ENCODE measurements at regions not wholly inside any gene's neighbourhood (a gene's known extent, or its start where the extent isn't known, plus 50 kb on each side); places are given as distances from the start of the nearest gene placed in this dataset.

DNA sequence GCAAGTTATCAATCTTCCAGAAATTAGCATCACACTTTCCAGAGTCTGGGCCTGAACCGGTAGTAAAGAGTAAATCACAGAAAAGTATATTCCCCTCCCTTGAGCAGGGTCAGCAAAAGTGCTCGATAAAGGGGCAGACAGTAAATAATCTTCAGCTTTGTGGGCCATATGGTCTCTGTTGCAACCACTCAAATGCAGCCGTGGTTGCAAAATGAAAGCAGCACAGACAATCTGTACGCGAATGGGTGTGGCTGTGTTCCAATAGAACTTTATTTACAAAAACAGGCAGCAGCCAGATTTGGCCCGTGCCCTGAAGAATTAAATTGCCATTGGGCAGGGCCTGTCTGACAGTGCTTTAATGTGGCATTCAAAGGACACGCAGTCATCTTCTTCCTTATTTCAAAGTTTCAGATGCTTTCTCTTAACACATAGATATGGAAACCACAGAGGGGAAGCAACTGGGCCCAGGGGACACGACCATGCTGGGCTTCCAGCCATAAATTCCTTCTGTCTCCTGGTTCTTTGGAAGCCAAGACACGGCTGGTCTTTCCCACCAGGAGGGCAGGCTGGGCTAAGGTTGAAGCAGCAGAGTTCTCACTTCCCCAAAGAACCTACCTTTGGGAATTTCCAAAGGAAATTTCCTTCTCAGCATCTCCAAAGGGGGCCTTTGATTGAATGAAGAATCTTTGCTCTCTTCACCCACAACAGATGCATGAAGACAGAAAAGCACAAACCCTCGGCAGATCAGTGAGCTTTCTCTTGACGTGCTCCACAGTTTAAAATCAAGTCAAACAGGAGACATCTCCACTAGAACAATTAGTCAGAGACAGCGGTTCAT, 489.8 kb upstream of the PROK2 start:
- no peaks in the 10 kb centered on the region for H3K27me3 ChIP-seq
- no peak overlapping the region for H3K4me3 ChIP-seq
- no peaks in the 10 kb centered on the region for H3K9me3 ChIP-seq
- no peak overlapping the region for H3K27ac ChIP-seq
- no peak for TF ChIP-seq CTCF (IDR thresholded peaks at IDR 0.05)
- intact Hi-C loops (cut with DNase I; ENCODE audit: low total_unique reads): loop anchor here (10.0 kb wide), 1 partner anchor 320 kb away; no protein-coding TSS in a partner anchor
- peak; percentile 67 to 73 for DNase-seq
- no peaks in the 10 kb centered on the region for H3K36me3 ChIP-seq
- H3K4me1 ChIP-seq: peaks cover 0 to 40% (median 28%) of the 10 kb centered on the region in 4 donors

DNA sequence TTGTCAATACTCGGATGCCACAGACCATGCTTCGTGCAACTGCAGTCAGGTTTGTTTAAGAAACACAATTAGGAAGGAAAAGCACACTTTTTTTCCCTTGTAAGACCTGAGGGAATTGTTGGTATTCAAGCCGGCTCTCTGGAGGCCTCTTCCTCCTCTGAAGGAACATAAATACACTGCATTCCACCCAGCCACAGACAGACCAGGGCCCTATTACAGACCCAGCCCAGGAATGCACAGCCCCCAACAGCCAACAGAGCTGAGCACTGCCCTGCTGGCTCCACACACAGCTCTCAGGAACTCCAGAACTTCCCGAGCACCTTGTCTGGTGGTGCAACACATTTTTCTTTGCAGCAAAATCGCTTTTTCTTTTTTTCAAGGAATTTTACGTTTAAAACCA, 488.7 kb upstream of the PROK2 start:
- DNase-seq: no peak
- no peak for TF ChIP-seq CTCF (IDR thresholded peaks at IDR 0.05)
- no peaks in the 10 kb centered on the region for H3K27me3 ChIP-seq
- no peaks in the 10 kb centered on the region for H3K9me3 ChIP-seq
- no peak overlapping the region for H3K27ac ChIP-seq
- intact Hi-C loops (cut with DNase I; ENCODE audit: low total_unique reads): loop anchor here (10.0 kb wide), 1 partner anchor 319 kb away; no protein-coding TSS in a partner anchor
- no peaks in the 10 kb centered on the region for H3K36me3 ChIP-seq
- H3K4me3 ChIP-seq: no peak overlapping the region
- peaks cover 0 to 40% (median 31%) of the 10 kb centered on the region in 4 donors for H3K4me1 ChIP-seq

- H3K27ac ChIP-seq: no peak overlapping the region
- no peaks in the 10 kb centered on the region for H3K36me3 ChIP-seq
- no peaks in the 10 kb centered on the region for H3K27me3 ChIP-seq
- DNase-seq: no peak
- intact Hi-C loops (cut with DNase I; ENCODE audit: low total_unique reads): loop anchor here (10.0 kb wide), 1 partner anchor 318 kb away; no protein-coding TSS in a partner anchor
- peaks cover 0 to 40% (median 31%) of the 10 kb centered on the region in 4 donors for H3K4me1 ChIP-seq
- no peak overlapping the region for H3K4me3 ChIP-seq
- no peak for TF ChIP-seq CTCF (IDR thresholded peaks at IDR 0.05)
- no peaks in the 10 kb centered on the region for H3K9me3 ChIP-seq
Observed at GRCh38 chr3:72272356-72272755, 487.4 kb upstream of the PROK2 start.

DNA sequence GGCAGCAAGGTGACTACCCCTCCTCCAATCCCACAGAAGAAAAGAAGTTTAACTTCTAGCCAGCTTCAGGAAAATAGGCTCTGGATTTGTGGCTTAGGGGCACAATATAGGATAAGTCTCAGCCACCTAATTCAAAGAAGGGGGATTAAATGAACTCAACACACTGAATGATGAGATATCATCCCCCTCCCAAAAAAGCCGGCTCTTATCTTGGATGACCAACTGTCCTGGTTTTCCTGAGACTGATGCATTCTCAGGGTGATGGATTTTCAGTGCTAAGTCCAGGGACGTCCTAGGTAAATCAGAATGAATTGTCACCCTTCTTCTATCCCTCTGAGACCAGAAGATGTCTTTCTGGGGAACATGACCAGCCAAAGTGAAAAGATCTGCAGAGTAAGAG, 487.0 kb upstream of the PROK2 start:
- Histone ChIP-seq H3K36me3 (no peaks in the 10 kb centered on the region), H3K4me3 (no peak overlapping the region), H3K27me3 (no peaks in the 10 kb centered on the region), H3K4me1 (peaks cover 0 to 40% (median 31%) of the 10 kb centered on the region in 4 donors), H3K27ac (no peak overlapping the region), H3K9me3 (no peaks in the 10 kb centered on the region)
- no peak for DNase-seq
- intact Hi-C loops (cut with DNase I; ENCODE audit: low total_unique reads): loop anchor here (10.0 kb wide), 1 partner anchor 317 kb away; no protein-coding TSS in a partner anchor
- no peak for TF ChIP-seq CTCF (IDR thresholded peaks at IDR 0.05)

DNA sequence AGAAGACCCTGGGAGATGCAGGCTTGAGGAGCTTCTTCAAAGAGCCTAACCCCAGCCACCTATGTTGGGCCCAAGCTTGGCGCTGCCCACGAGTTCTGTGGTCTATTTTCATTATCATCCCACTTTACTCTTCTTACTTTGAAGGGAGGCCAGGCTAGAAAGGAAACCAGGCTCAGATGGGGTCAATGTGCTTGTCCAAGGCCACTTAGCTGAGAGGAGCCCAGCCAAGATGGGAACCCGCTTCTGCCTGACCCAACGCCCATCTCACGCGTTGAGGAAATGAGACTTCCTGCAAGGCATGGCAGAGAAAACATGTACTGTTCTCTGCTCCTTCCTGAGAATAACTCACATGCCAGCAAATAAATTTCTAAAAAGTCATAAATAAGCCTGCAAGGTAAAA, 486.3 kb upstream of the PROK2 start:
- H3K4me3 ChIP-seq: no peak overlapping the region
- peak in 1 of 2 donors; percentile 56 for DNase-seq
- no peaks in the 10 kb centered on the region for H3K27me3 ChIP-seq
- no peak overlapping the region for H3K27ac ChIP-seq
- no peaks in the 10 kb centered on the region for H3K9me3 ChIP-seq
- intact Hi-C loops (cut with DNase I; ENCODE audit: low total_unique reads): loop anchor here (10.0 kb wide), 1 partner anchor 316 kb away; no protein-coding TSS in a partner anchor
- peaks cover 0 to 40% (median 31%) of the 10 kb centered on the region in 4 donors for H3K4me1 ChIP-seq
- TF ChIP-seq CTCF (IDR thresholded peaks at IDR 0.05): no peak
- no peaks in the 10 kb centered on the region for H3K36me3 ChIP-seq

Data from tibial artery (tissue), 4 donors.